HEK293 (cell line): ENCODE measurements at regions not wholly inside any gene's neighbourhood (a gene's known extent, or its start where the extent isn't known, plus 50 kb on each side); places are given as distances from the start of the nearest gene placed in this dataset.

Source experiments
- CTCF ChIA-PET: fragments of 350-600 bp; formaldehyde crosslinking; extraction: SDS; loops from one replicate; lab custom pipeline; 2021; ENCODE audit warnings: antibody characterized with exemption; lab: Yijun Ruan, JAX
- POLR2A ChIA-PET: fragments of 300-600 bp; formaldehyde crosslinking; extraction: SDS; loops from one replicate; lab custom pipeline; 2020; ENCODE audit warnings: antibody characterized with exemption, inconsistent platforms; lab: Yijun Ruan, JAX
- H3K27ac ChIP-seq: fragments of 200-500 bp; sonication (Bioruptor generic); 2 replicates; pipeline ENCODE4 v1.5.1; 2014; ENCODE audit warnings: low read depth, low read length, control low read depth, inconsistent platforms; ENCODE audit errors: extremely low read depth
- H3K36me3 ChIP-seq, 2 experiments: fragments of 200-500 bp in 1 of 2; sonication (Bioruptor generic) in 1 of 2; 1 replicate in 1 of 2; 2 replicates in 1 of 2; pipeline ENCODE4 v1.5.1; 2014 to 2017; ENCODE audit warnings: inconsistent platforms in 2 of 2, low read length in 2 of 2; ENCODE audit not compliant: control insufficient read depth in 2 of 2, insufficient read depth in 1 of 2
- H3K4me1 ChIP-seq: fragments of 200-500 bp; sonication (Bioruptor generic); 2 replicates; pipeline ENCODE4 v1.5.1; 2014; ENCODE audit warnings: mild to moderate bottlenecking, low read length, inconsistent platforms; ENCODE audit not compliant: control insufficient read depth, insufficient read depth
- H3K4me3 ChIP-seq: 2 replicates; pipeline ENCODE4 v1.5.1; 2011; ENCODE audit warnings: low read depth, mild to moderate bottlenecking, control low read depth, low read length, moderate library complexity
- H3K9me3 ChIP-seq: fragments of 200-500 bp; sonication (Bioruptor generic); 2 replicates; pipeline ENCODE4 v1.5.1; 2014; ENCODE audit warnings: low read depth, low read length, inconsistent platforms; ENCODE audit not compliant: control insufficient read depth, insufficient read depth
- GFI1B ChIP-seq: fragments of 450-650 bp; formaldehyde crosslinking; IDR thresholded peaks from 2 replicates; pipeline ENCODE4 v1.5.1; 2016; ENCODE audit warnings: missing biosample characterization, missing genetic modification characterization
- HOXC10 ChIP-seq: sonication (generic); formaldehyde crosslinking; IDR thresholded peaks from 2 replicates; pipeline ENCODE4 v1.8.1; 2023; ENCODE audit warnings: mild to moderate bottlenecking, missing genetic modification reagents
- SALL2 ChIP-seq: fragments of 450-650 bp; formaldehyde crosslinking; IDR thresholded peaks from 2 replicates; pipeline ENCODE4 v1.5.0; 2017; ENCODE audit warnings: missing biosample characterization, mild to moderate bottlenecking, missing genetic modification characterization, borderline replicate concordance
- SP2 ChIP-seq: fragments of 450-650 bp; formaldehyde crosslinking; IDR thresholded peaks from 2 replicates; pipeline ENCODE4 v1.5.1; 2016; ENCODE audit warnings: missing biosample characterization, missing genetic modification characterization
- SP7 ChIP-seq: fragments of 450-650 bp; formaldehyde crosslinking; IDR thresholded peaks from 2 replicates; pipeline ENCODE4 v1.5.1; 2016; ENCODE audit warnings: missing biosample characterization, missing genetic modification characterization
- ZBTB17 ChIP-seq: fragments of 450-650 bp; formaldehyde crosslinking; IDR thresholded peaks from 2 replicates; pipeline ENCODE4 v1.5.1; 2016; ENCODE audit warnings: missing biosample characterization, missing genetic modification characterization
- ZBTB8A ChIP-seq: fragments of 450-650 bp; formaldehyde crosslinking; IDR thresholded peaks from 2 replicates; pipeline ENCODE4 v1.5.1; 2016; ENCODE audit warnings: missing biosample characterization, missing genetic modification characterization
- ZFP3 ChIP-seq: fragments of 450-650 bp; formaldehyde crosslinking; IDR thresholded peaks from 2 replicates; pipeline ENCODE4 v1.5.1; 2016; ENCODE audit warnings: low read depth, missing biosample characterization, missing genetic modification characterization
- ZIC2 ChIP-seq: fragments of 450-650 bp; formaldehyde crosslinking; IDR thresholded peaks from 2 replicates; pipeline ENCODE4 v1.5.1; 2016; ENCODE audit warnings: missing biosample characterization, missing genetic modification characterization
- ZNF140 ChIP-seq: fragments of 450-650 bp; formaldehyde crosslinking; IDR thresholded peaks from 2 replicates; pipeline ENCODE4 v1.5.1; 2016; ENCODE audit warnings: missing biosample characterization, missing genetic modification characterization
- ZNF23 ChIP-seq: fragments of 450-650 bp; formaldehyde crosslinking; IDR thresholded peaks from 2 replicates; pipeline ENCODE4 v1.5.1; 2016; ENCODE audit warnings: missing biosample characterization, missing genetic modification characterization, borderline replicate concordance
- ZNF239 ChIP-seq: fragments of 450-650 bp; formaldehyde crosslinking; IDR thresholded peaks from 2 replicates; pipeline ENCODE4 v1.5.1; 2016; ENCODE audit warnings: missing biosample characterization, missing genetic modification characterization
- ZNF292 ChIP-seq: fragments of 450-650 bp; formaldehyde crosslinking; IDR thresholded peaks from 2 replicates; pipeline ENCODE4 v1.5.1; 2016; ENCODE audit warnings: low read depth, missing biosample characterization, missing genetic modification characterization, borderline replicate concordance
- ZNF561 ChIP-seq: fragments of 450-650 bp; IDR thresholded peaks from 2 replicates; pipeline ENCODE4 v1.5.1; 2018; ENCODE audit warnings: missing biosample characterization, missing genetic modification characterization, borderline replicate concordance
- ZNF670 ChIP-seq: fragments of 450-650 bp; formaldehyde crosslinking; IDR thresholded peaks from 2 replicates; pipeline ENCODE4 v1.5.1; 2016; ENCODE audit warnings: missing biosample characterization, missing genetic modification characterization, low read depth
- ZXDB ChIP-seq: fragments of 450-650 bp; formaldehyde crosslinking; IDR thresholded peaks from 2 replicates; pipeline ENCODE4 v1.5.1; 2016; ENCODE audit warnings: missing biosample characterization, missing genetic modification characterization
- TF ChIP-seq, protein P1 (sequence below): fragments of 450-650 bp; formaldehyde crosslinking; IDR thresholded peaks from 2 replicates; pipeline ENCODE4 v1.5.1; 2016; ENCODE audit warnings: missing biosample characterization, missing genetic modification characterization
- TF ChIP-seq, protein P2 (sequence below): fragments of 450-650 bp; formaldehyde crosslinking; IDR thresholded peaks from 2 replicates; pipeline ENCODE4 v1.5.1; 2016; ENCODE audit warnings: missing biosample characterization, missing genetic modification characterization
- TF ChIP-seq, protein P3 (sequence below): fragments of 450-650 bp; formaldehyde crosslinking; IDR thresholded peaks from 2 replicates; pipeline ENCODE4 v1.5.1; 2016; ENCODE audit warnings: missing biosample characterization, missing genetic modification characterization
- TF ChIP-seq, protein P4 (sequence below): fragments of 450-650 bp; formaldehyde crosslinking; IDR thresholded peaks from 2 replicates; pipeline ENCODE4 v1.5.1; 2016; ENCODE audit warnings: missing biosample characterization, missing genetic modification characterization
- TF ChIP-seq, protein P5 (sequence below): fragments of 450-650 bp; formaldehyde crosslinking; IDR thresholded peaks from 2 replicates; pipeline ENCODE4 v1.5.1; 2016; ENCODE audit warnings: missing biosample characterization, missing genetic modification characterization, low read depth
- TF ChIP-seq, protein P6 (sequence below): fragments of 450-650 bp; formaldehyde crosslinking; IDR thresholded peaks from 2 replicates; pipeline ENCODE4 v1.5.1; 2016; ENCODE audit warnings: missing biosample characterization, missing genetic modification characterization, borderline replicate concordance

DNA sequence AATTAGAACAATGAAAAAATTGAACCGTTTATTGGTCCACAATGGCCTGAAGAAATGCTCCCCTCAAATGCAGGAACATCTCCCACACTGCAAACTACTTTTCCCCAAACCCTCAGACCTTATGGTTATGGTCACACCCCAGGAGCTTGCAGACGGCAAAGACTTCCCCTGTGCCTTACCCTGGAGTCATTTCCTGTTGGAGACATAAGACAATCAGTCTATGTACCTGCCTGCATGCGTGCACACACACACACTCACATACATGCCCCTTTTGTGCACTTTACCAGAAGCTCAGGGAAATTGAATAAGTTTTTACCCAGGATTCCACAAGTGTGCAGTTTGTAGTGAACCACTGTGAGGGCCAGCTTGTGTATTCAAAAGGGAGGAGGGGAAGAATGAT lies 281.9 kb upstream of the CELF4 start (continued):
- TF ChIP-seq SALL2 (tag by site-specific recombination) (no peak), ZNF561 (tag by site-specific recombination) (no peak)
- TF ChIP-seq, protein P1, sequence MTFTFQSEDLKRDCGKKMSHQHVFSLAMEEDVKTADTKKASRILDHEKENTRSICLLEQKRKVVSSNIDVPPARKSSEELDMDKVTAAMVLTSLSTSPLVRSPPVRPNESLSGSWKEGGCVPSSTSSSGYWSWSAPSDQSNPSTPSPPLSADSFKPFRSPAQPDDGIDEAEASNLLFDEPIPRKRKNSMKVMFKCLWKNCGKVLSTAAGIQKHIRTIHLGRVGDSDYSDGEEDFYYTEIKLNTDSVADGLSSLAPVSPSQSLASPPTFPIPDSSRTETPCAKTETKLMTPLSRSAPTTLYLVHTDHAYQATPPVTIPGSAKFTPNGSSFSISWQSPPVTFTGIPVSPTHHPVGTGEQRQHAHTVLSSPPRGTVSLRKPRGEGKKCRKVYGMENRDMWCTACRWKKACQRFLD (tag by site-specific recombination): no peak
- TF ChIP-seq, protein P2, sequence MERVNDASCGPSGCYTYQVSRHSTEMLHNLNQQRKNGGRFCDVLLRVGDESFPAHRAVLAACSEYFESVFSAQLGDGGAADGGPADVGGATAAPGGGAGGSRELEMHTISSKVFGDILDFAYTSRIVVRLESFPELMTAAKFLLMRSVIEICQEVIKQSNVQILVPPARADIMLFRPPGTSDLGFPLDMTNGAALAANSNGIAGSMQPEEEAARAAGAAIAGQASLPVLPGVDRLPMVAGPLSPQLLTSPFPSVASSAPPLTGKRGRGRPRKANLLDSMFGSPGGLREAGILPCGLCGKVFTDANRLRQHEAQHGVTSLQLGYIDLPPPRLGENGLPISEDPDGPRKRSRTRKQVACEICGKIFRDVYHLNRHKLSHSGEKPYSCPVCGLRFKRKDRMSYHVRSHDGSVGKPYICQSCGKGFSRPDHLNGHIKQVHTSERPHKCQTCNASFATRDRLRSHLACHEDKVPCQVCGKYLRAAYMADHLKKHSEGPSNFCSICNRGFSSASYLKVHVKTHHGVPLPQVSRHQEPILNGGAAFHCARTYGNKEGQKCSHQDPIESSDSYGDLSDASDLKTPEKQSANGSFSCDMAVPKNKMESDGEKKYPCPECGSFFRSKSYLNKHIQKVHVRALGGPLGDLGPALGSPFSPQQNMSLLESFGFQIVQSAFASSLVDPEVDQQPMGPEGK (tag by site-specific recombination): no peak
- TF ChIP-seq, protein P3, sequence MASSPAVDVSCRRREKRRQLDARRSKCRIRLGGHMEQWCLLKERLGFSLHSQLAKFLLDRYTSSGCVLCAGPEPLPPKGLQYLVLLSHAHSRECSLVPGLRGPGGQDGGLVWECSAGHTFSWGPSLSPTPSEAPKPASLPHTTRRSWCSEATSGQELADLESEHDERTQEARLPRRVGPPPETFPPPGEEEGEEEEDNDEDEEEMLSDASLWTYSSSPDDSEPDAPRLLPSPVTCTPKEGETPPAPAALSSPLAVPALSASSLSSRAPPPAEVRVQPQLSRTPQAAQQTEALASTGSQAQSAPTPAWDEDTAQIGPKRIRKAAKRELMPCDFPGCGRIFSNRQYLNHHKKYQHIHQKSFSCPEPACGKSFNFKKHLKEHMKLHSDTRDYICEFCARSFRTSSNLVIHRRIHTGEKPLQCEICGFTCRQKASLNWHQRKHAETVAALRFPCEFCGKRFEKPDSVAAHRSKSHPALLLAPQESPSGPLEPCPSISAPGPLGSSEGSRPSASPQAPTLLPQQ (tag by site-specific recombination): no peak
- TF ChIP-seq, all 188 proteins: peak for 0

DNA sequence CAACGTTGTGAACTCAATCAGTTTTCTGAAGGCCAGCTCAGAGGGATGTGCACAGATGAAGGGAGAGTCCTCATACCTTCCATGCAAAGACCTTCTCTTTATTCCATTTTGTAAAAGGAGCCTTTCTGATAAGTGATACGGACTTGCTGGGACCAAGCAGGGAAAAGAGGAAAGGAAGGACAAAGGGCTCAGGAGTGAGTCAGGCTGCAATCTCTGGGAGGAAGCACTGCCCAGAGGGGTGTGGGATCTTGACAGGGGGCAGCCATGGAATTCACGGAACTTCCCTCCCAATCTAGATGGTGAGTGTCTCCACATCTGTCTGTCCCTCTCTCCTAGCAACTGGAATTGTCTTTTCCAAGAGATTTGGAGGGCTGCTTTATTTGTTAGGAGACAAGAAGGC lies 281.4 kb upstream of the CELF4 start:
- Histone ChIP-seq H3K9me3 (no peaks in the 10 kb centered on the region), H3K4me1 (no peaks in the 10 kb centered on the region), H3K36me3 (no peaks in the 10 kb centered on the region), H3K27ac (no peak overlapping the region), H3K4me3 (no peak overlapping the region)
- CTCF ChIA-PET: no interaction called here
- POLR2A ChIA-PET: no interaction called here
- no peak for TF ChIP-seq ZIC2 (tag by site-specific recombination)
- no peak for TF ChIP-seq ZBTB17
- no peak for TF ChIP-seq ZNF292 (tag by site-specific recombination)
- TF ChIP-seq, protein P4, sequence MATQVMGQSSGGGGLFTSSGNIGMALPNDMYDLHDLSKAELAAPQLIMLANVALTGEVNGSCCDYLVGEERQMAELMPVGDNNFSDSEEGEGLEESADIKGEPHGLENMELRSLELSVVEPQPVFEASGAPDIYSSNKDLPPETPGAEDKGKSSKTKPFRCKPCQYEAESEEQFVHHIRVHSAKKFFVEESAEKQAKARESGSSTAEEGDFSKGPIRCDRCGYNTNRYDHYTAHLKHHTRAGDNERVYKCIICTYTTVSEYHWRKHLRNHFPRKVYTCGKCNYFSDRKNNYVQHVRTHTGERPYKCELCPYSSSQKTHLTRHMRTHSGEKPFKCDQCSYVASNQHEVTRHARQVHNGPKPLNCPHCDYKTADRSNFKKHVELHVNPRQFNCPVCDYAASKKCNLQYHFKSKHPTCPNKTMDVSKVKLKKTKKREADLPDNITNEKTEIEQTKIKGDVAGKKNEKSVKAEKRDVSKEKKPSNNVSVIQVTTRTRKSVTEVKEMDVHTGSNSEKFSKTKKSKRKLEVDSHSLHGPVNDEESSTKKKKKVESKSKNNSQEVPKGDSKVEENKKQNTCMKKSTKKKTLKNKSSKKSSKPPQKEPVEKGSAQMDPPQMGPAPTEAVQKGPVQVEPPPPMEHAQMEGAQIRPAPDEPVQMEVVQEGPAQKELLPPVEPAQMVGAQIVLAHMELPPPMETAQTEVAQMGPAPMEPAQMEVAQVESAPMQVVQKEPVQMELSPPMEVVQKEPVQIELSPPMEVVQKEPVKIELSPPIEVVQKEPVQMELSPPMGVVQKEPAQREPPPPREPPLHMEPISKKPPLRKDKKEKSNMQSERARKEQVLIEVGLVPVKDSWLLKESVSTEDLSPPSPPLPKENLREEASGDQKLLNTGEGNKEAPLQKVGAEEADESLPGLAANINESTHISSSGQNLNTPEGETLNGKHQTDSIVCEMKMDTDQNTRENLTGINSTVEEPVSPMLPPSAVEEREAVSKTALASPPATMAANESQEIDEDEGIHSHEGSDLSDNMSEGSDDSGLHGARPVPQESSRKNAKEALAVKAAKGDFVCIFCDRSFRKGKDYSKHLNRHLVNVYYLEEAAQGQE (tag by site-specific recombination): no peak
- TF ChIP-seq ZBTB8A (tag by site-specific recombination): no peak
- TF ChIP-seq SP2 (tag by site-specific recombination): no peak
- no peak for TF ChIP-seq GFI1B (tag by site-specific recombination)
- no peak for TF ChIP-seq ZNF239 (tag by site-specific recombination)
- TF ChIP-seq, protein P5, sequence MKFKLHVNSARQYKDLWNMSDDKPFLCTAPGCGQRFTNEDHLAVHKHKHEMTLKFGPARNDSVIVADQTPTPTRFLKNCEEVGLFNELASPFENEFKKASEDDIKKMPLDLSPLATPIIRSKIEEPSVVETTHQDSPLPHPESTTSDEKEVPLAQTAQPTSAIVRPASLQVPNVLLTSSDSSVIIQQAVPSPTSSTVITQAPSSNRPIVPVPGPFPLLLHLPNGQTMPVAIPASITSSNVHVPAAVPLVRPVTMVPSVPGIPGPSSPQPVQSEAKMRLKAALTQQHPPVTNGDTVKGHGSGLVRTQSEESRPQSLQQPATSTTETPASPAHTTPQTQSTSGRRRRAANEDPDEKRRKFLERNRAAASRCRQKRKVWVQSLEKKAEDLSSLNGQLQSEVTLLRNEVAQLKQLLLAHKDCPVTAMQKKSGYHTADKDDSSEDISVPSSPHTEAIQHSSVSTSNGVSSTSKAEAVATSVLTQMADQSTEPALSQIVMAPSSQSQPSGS (tag by site-specific recombination): no peak
- TF ChIP-seq, protein P6, sequence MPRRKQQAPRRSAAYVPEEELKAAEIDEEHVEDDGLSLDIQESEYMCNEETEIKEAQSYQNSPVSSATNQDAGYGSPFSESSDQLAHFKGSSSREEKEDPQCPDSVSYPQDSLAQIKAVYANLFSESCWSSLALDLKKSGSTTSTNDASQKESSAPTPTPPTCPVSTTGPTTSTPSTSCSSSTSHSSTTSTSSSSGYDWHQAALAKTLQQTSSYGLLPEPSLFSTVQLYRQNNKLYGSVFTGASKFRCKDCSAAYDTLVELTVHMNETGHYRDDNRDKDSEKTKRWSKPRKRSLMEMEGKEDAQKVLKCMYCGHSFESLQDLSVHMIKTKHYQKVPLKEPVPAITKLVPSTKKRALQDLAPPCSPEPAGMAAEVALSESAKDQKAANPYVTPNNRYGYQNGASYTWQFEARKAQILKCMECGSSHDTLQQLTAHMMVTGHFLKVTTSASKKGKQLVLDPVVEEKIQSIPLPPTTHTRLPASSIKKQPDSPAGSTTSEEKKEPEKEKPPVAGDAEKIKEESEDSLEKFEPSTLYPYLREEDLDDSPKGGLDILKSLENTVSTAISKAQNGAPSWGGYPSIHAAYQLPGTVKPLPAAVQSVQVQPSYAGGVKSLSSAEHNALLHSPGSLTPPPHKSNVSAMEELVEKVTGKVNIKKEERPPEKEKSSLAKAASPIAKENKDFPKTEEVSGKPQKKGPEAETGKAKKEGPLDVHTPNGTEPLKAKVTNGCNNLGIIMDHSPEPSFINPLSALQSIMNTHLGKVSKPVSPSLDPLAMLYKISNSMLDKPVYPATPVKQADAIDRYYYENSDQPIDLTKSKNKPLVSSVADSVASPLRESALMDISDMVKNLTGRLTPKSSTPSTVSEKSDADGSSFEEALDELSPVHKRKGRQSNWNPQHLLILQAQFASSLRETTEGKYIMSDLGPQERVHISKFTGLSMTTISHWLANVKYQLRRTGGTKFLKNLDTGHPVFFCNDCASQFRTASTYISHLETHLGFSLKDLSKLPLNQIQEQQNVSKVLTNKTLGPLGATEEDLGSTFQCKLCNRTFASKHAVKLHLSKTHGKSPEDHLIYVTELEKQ: no peak
- TF ChIP-seq ZNF561 (tag by site-specific recombination): no peak
- no peak for TF ChIP-seq ZXDB (tag by site-specific recombination)
- TF ChIP-seq ZNF23: no peak
- TF ChIP-seq ZNF670 (tag by site-specific recombination): no peak
- TF ChIP-seq ZFP3 (tag by site-specific recombination): no peak
- no peak for TF ChIP-seq SP7 (tag by site-specific recombination)
- TF ChIP-seq ZNF140 (tag by site-specific recombination): no peak
- TF ChIP-seq HOXC10: no peak
